RWPE1 (cell line): ENCODE measurements at regions not wholly inside any gene's neighbourhood (a gene's known extent, or its start where the extent isn't known, plus 50 kb on each side); places are given as distances from the start of the nearest gene placed in this dataset.

Experiments used
- CTCF ChIA-PET: fragments of 350-600 bp; sonication (Branson Sonifier 250); formaldehyde crosslinking; extraction: SDS; loops from one replicate; lab custom pipeline; 2021; lab: Yijun Ruan, JAX
- POLR2A ChIA-PET: fragments of 400-600 bp; formaldehyde crosslinking; extraction: SDS; loops from one replicate; lab custom pipeline; 2020; ENCODE audit warnings: antibody characterized with exemption; ENCODE audit not compliant: low non-redundant PET; lab: Yijun Ruan, JAX
- DNase-seq: peaks from one replicate; pipeline ENCODE4 v3.0.0; 2012; ENCODE audit warnings: low spot score
- H3K27ac ChIP-seq: fragments of 450-650 bp; 2 replicates; pipeline ENCODE4 v1.5.1; 2017
- CTCF ChIP-seq: fragments of 450-650 bp; conservative IDR thresholded peaks from 2 replicates; pipeline ENCODE4 v1.5.1; 2017; ENCODE audit warnings: low read depth, mild to moderate bottlenecking

GRCh38 chr9:120138955-120139354 lies 441.0 kb downstream of the CDK5RAP2 start:
- POLR2A ChIA-PET: no interaction called here
- TF ChIP-seq CTCF: no peak
- H3K27ac ChIP-seq: no peak overlapping the region
- no peak for DNase-seq
- CTCF ChIA-PET: interaction anchor here (0.5 kb wide), 1 partner anchor 225 kb away, joined by 8 read pairs; no protein-coding TSS in a partner anchor

- ChIA-PET CTCF (no interaction called here), POLR2A (interaction anchor here (0.7 kb wide), 1 partner anchor 297 kb away, joined by 4 read pairs; no protein-coding TSS in a partner anchor)
Measured at GRCh38 chr9:120137186-120137840, 442.7 kb downstream of the CDK5RAP2 start.

GRCh38 chr9:120136696-120137095 lies 443.3 kb downstream of the CDK5RAP2 start:
- H3K27ac ChIP-seq: no peak overlapping the region
- TF ChIP-seq CTCF: no peak
- CTCF ChIA-PET: no interaction called here
- POLR2A ChIA-PET: no interaction called here
- no peak for DNase-seq

More at GRCh38 chr9:120137186-120137840, 442.7 kb downstream of the CDK5RAP2 start:
- no peak overlapping the region for H3K27ac ChIP-seq
- TF ChIP-seq CTCF: no peak
- DNase-seq: no peak

GRCh38 chr9:120117081-120117480 lies 462.9 kb downstream of the CDK5RAP2 start:
- ChIA-PET CTCF (no interaction called here), POLR2A (no interaction called here)
- DNase-seq: no peak
- TF ChIP-seq CTCF: no peak
- no peak overlapping the region for H3K27ac ChIP-seq

- ChIA-PET POLR2A (no interaction called here), CTCF (interaction anchor here (0.6 to 0.7 kb wide), 2 partner anchors 10 to 1841 kb away, joined by 3 read pairs; no protein-coding TSS in a partner anchor)
- no peak for DNase-seq
- TF ChIP-seq CTCF: no peak
- no peak overlapping the region for H3K27ac ChIP-seq
Measured at GRCh38 chr9:120110520-120110919, 469.4 kb downstream of the CDK5RAP2 start.

- no peak overlapping the region for H3K27ac ChIP-seq
- DNase-seq: peak; percentile 23
- ChIA-PET CTCF (no interaction called here), POLR2A (no interaction called here)
- TF ChIP-seq CTCF: no peak
Measured at GRCh38 chr9:120109242-120109641, 470.7 kb downstream of the CDK5RAP2 start.
